Smooth muscle cell (in vitro differentiated cells): ENCODE measurements at regions not wholly inside any gene's neighbourhood (a gene's known extent, or its start where the extent isn't known, plus 50 kb on each side); places are given as distances from the start of the nearest gene placed in this dataset.

Experiments used
- DNase-seq: peaks from one replicate; lab custom pipeline; 2025; ENCODE audit not compliant: unreplicated experiment; lab: John Stamatoyannopoulos, UW
- H2AFZ ChIP-seq: fragments of 200-600 bp; sonication (generic); 2 replicates; pipeline ENCODE4 v1.6.0; 2016; ENCODE audit warnings: antibody characterized with exemption, low read depth, mild to moderate bottlenecking
- H3F3A ChIP-seq: fragments of 200-600 bp; sonication (generic); 2 replicates; pipeline ENCODE4 v1.6.0; 2017; ENCODE audit warnings: antibody characterized with exemption, low read depth
- H3K27ac ChIP-seq: fragments of 200-600 bp; sonication (generic); 2 replicates; pipeline ENCODE4 v1.5.1; 2016; ENCODE audit warnings: low read depth, mild to moderate bottlenecking
- H3K27me3 ChIP-seq: fragments of 200-600 bp; sonication (generic); 2 replicates; pipeline ENCODE4 v1.6.1; 2016; ENCODE audit warnings: low read depth, mild to moderate bottlenecking
- H3K36me3 ChIP-seq: fragments of 200-600 bp; sonication (generic); 2 replicates; pipeline ENCODE4 v1.5.1; 2016; ENCODE audit warnings: low read depth
- H3K4me1 ChIP-seq: fragments of 200-600 bp; sonication (generic); 2 replicates; pipeline ENCODE4 v1.5.1; 2016; ENCODE audit warnings: low read depth
- H3K4me2 ChIP-seq: fragments of 200-600 bp; sonication (generic); 2 replicates; pipeline ENCODE4 v1.6.0; 2016; ENCODE audit warnings: mild to moderate bottlenecking
- H3K4me3 ChIP-seq: fragments of 200-600 bp; sonication (generic); 2 replicates; pipeline ENCODE4 v1.5.1; 2016; ENCODE audit warnings: mild to moderate bottlenecking
- H3K79me2 ChIP-seq: fragments of 200-600 bp; sonication (generic); 2 replicates; pipeline ENCODE4 v1.6.0; 2016; ENCODE audit warnings: low read depth, mild to moderate bottlenecking
- H3K9ac ChIP-seq: fragments of 200-600 bp; sonication (generic); 2 replicates; pipeline ENCODE4 v1.6.0; 2016; ENCODE audit warnings: low read depth
- H3K9me3 ChIP-seq: fragments of 200-600 bp; sonication (generic); replicated peaks from 2 replicates; pipeline ENCODE4 v1.5.1; 2016; ENCODE audit warnings: low read depth
- H4K20me1 ChIP-seq: fragments of 200-600 bp; sonication (generic); 2 replicates; pipeline ENCODE4 v1.6.0; 2016; ENCODE audit warnings: low read depth
- CTCF ChIP-seq: fragments of 200-600 bp; sonication (generic); IDR thresholded peaks from 2 replicates; pipeline ENCODE4 v1.5.1; 2017; ENCODE audit warnings: borderline replicate concordance, mild to moderate bottlenecking, antibody characterized with exemption; ENCODE audit not compliant: insufficient read depth, poor library complexity, severe bottlenecking
- WGBS: methylation state at CpG from one replicate; pipeline ENCODE4 v1.1.7; 2016; ENCODE audit warnings: low lambda C conversion rate; 5-methylcytosine and 5-hydroxymethylcytosine counted together

GRCh38 chr11:111049131-111049530, 196.4 kb upstream of the POU2AF2 start:
- no peaks in the 10 kb centered on the region for H3F3A ChIP-seq
- no peak overlapping the region for H2AFZ ChIP-seq
- no peak overlapping the region for H3K4me2 ChIP-seq
- no peaks in the 10 kb centered on the region for H3K36me3 ChIP-seq
- TF ChIP-seq CTCF, result no peak
- no peaks in the 10 kb centered on the region for H3K9me3 ChIP-seq
- WGBS, result 76% methylated on average over 4 of the region's 4 CpGs
- no peak overlapping the region for H3K9ac ChIP-seq
- H3K4me1 ChIP-seq, result no peaks in the 10 kb centered on the region
- no peak overlapping the region for H3K27ac ChIP-seq
- no peak overlapping the region for H3K4me3 ChIP-seq
- no peaks in the 10 kb centered on the region for H4K20me1 ChIP-seq
- no peak for DNase-seq
- H3K79me2 ChIP-seq, result no peaks in the 10 kb centered on the region
- H3K27me3 ChIP-seq, result no peaks in the 10 kb centered on the region

GRCh38 chr11:111047374-111047773, 198.2 kb upstream of the POU2AF2 start:
- H3K79me2 ChIP-seq, result no peaks in the 10 kb centered on the region
- H3K9me3 ChIP-seq, result no peaks in the 10 kb centered on the region
- no peak overlapping the region for H3K4me2 ChIP-seq
- H3F3A ChIP-seq, result no peaks in the 10 kb centered on the region
- no peak overlapping the region for H3K4me3 ChIP-seq
- no peaks in the 10 kb centered on the region for H3K27me3 ChIP-seq
- H3K36me3 ChIP-seq, result no peaks in the 10 kb centered on the region
- H4K20me1 ChIP-seq, result no peaks in the 10 kb centered on the region
- WGBS, result 76% methylated on average over 7 of the region's 7 CpGs
- H2AFZ ChIP-seq, result peak overlapping the region; percentile 51
- DNase-seq, result no peak
- no peaks in the 10 kb centered on the region for H3K4me1 ChIP-seq
- no peak for TF ChIP-seq CTCF
- no peak overlapping the region for H3K9ac ChIP-seq
- H3K27ac ChIP-seq, result no peak overlapping the region

GRCh38 chr11:111046291-111046690, 199.2 kb upstream of the POU2AF2 start:
- Histone ChIP-seq H3K36me3 (no peaks in the 10 kb centered on the region), H2AFZ (no peak overlapping the region), H3K4me2 (no peak overlapping the region), H3F3A (no peaks in the 10 kb centered on the region), H3K27me3 (no peaks in the 10 kb centered on the region), H3K4me3 (no peak overlapping the region), H3K27ac (no peak overlapping the region), H4K20me1 (no peaks in the 10 kb centered on the region), H3K9ac (no peak overlapping the region), H3K4me1 (no peaks in the 10 kb centered on the region), H3K79me2 (no peaks in the 10 kb centered on the region), H3K9me3 (no peaks in the 10 kb centered on the region)
- no peak for TF ChIP-seq CTCF
- DNase-seq, result no peak
- WGBS, result 56% methylated on average over 2 of the region's 2 CpGs

GRCh38 chr11:111045874-111046273, 199.7 kb upstream of the POU2AF2 start:
- no peaks in the 10 kb centered on the region for H3K36me3 ChIP-seq
- no peaks in the 10 kb centered on the region for H3K27me3 ChIP-seq
- H3K79me2 ChIP-seq, result no peaks in the 10 kb centered on the region
- H3K9me3 ChIP-seq, result no peaks in the 10 kb centered on the region
- H3K4me1 ChIP-seq, result no peaks in the 10 kb centered on the region
- TF ChIP-seq CTCF, result no peak
- H3F3A ChIP-seq, result no peaks in the 10 kb centered on the region
- no peak overlapping the region for H3K4me2 ChIP-seq
- no peak overlapping the region for H3K27ac ChIP-seq
- 79% methylated on average over 1 of the region's 1 CpG for WGBS
- no peak overlapping the region for H3K9ac ChIP-seq
- H2AFZ ChIP-seq, result no peak overlapping the region
- no peak for DNase-seq
- H3K4me3 ChIP-seq, result no peak overlapping the region
- H4K20me1 ChIP-seq, result no peaks in the 10 kb centered on the region
